ENCODE measurements at regions not wholly inside any gene's neighbourhood (a gene's known extent, or its start where the extent isn't known, plus 50 kb on each side); places are given as distances from the start of the nearest gene placed in this dataset.
"Not testable (repeated sequence)": the region's sequence is repeated elsewhere in the genome, so short reads cannot be mapped to it uniquely, and the experiment has no call there.

DNA sequence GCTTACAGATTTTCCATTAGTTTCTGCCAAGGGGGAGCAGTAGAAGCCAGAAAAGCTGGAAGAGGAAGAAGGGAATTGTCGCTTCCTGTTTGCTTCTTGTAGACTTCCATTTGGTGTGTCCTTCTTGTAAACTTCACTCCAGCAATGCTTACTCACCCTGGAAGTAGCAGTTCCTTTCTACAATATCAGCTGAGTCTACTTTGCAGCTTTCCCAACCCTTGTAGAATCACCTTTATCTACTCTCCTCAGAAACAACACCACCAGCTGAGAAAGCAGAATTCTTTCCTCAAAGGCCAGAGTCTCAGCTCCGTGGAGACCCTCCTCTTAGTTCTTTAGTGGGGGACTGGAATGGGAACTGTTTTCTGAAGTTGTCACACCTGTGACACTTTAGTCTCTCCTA lies 1136.7 kb upstream of the TMPRSS15 start:
- H3K36me3 ChIP-seq (ENCODE audit: insufficient read depth, low read length): no peaks in the 10 kb centered on the region
- no peaks in the 10 kb centered on the region for H3K79me2 ChIP-seq (ENCODE audit: insufficient read depth, low read length)
- H3K4me2 ChIP-seq (ENCODE audit: low read length): no peak overlapping the region
- FAIRE-seq (no peak), DNase-seq (ENCODE audit: low read depth) (no peak)
- no peaks in the 10 kb centered on the region for H3K4me1 ChIP-seq (ENCODE audit: insufficient read depth, low read length)
- Mint-ChIP-seq H3K4me3 (ENCODE audit: unreplicated experiment) (no peak overlapping the region), H3K4me1 (ENCODE audit: low read depth, unreplicated experiment) (peaks cover 30% of the 10 kb centered on the region), H3K27ac (ENCODE audit: unreplicated experiment) (no peak overlapping the region), H3K36me3 (ENCODE audit: low read depth, unreplicated experiment) (peaks cover 4% of the 10 kb centered on the region), H3K9me3 (ENCODE audit: unreplicated experiment) (peaks cover 10% of the 10 kb centered on the region), H3K27me3 (ENCODE audit: low read depth, unreplicated experiment) (no peaks in the 10 kb centered on the region)
- no peak overlapping the region for H2AFZ ChIP-seq (ENCODE audit: low read depth, low read length)
- no peaks in the 10 kb centered on the region for H4K20me1 ChIP-seq (ENCODE audit: insufficient read depth, low read length)
- H3K27ac ChIP-seq (ENCODE audit: low read depth, low read length): no peak overlapping the region
- H3K9ac ChIP-seq (ENCODE audit: low read length): no peak overlapping the region
- TF ChIP-seq EZH2 (IDR thresholded peaks at IDR 0.05; ENCODE audit: insufficient read depth, low read length): no peak
- TF ChIP-seq, protein P1, sequence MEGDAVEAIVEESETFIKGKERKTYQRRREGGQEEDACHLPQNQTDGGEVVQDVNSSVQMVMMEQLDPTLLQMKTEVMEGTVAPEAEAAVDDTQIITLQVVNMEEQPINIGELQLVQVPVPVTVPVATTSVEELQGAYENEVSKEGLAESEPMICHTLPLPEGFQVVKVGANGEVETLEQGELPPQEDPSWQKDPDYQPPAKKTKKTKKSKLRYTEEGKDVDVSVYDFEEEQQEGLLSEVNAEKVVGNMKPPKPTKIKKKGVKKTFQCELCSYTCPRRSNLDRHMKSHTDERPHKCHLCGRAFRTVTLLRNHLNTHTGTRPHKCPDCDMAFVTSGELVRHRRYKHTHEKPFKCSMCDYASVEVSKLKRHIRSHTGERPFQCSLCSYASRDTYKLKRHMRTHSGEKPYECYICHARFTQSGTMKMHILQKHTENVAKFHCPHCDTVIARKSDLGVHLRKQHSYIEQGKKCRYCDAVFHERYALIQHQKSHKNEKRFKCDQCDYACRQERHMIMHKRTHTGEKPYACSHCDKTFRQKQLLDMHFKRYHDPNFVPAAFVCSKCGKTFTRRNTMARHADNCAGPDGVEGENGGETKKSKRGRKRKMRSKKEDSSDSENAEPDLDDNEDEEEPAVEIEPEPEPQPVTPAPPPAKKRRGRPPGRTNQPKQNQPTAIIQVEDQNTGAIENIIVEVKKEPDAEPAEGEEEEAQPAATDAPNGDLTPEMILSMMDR (IDR thresholded peaks at IDR 0.05; ENCODE audit: insufficient read depth, low read depth, low read length): no peak
- H3K4me3 ChIP-seq (ENCODE audit: insufficient read depth, low read depth, low read length): no peak overlapping the region
- H3K9me3 ChIP-seq (ENCODE audit: insufficient read depth, low read depth, low read length): no peaks in the 10 kb centered on the region
- H3K27me3 ChIP-seq (ENCODE audit: insufficient read depth, low read length): no peaks in the 10 kb centered on the region

DNA sequence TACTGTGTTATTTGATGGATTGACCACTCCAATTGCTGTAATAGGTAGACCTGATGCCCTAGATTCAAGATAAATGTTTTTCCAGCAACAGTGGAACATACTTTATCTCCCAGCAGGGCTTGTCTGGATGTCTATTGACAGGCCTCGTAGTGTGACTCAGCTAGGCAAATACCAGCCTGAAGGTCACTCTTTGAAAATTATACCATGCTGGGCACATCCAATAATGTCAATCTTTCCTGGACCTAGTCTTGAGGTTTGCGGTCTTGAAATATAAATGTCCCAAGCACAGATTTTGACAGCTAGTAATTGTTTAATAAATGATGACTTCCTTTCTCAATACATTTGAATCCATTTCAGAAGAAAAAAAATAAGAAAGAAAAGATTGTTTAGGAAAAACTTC lies 1138.0 kb upstream of the TMPRSS15 start:
- Mint-ChIP-seq H3K4me1 (ENCODE audit: low read depth, unreplicated experiment) (peaks cover 30% of the 10 kb centered on the region), H3K4me3 (ENCODE audit: unreplicated experiment) (no peak overlapping the region), H3K36me3 (ENCODE audit: low read depth, unreplicated experiment) (peaks cover 4% of the 10 kb centered on the region), H3K27ac (ENCODE audit: unreplicated experiment) (peak overlapping the region; percentile 68), H3K9me3 (ENCODE audit: unreplicated experiment) (peaks cover 14% of the 10 kb centered on the region), H3K27me3 (ENCODE audit: low read depth, unreplicated experiment) (no peaks in the 10 kb centered on the region)
- Histone ChIP-seq H3K36me3 (ENCODE audit: insufficient read depth, low read length) (no peaks in the 10 kb centered on the region), H3K27ac (ENCODE audit: low read depth, low read length) (no peak overlapping the region), H3K4me2 (ENCODE audit: low read length) (no peak overlapping the region), H3K27me3 (ENCODE audit: insufficient read depth, low read length) (no peaks in the 10 kb centered on the region), H3K79me2 (ENCODE audit: insufficient read depth, low read length) (no peaks in the 10 kb centered on the region), H3K4me3 (ENCODE audit: insufficient read depth, low read depth, low read length) (no peak overlapping the region), H4K20me1 (ENCODE audit: insufficient read depth, low read length) (no peaks in the 10 kb centered on the region), H3K9ac (ENCODE audit: low read length) (no peak overlapping the region), H3K4me1 (ENCODE audit: insufficient read depth, low read length) (no peaks in the 10 kb centered on the region), H2AFZ (ENCODE audit: low read depth, low read length) (no peak overlapping the region), H3K9me3 (ENCODE audit: insufficient read depth, low read depth, low read length) (peaks cover 2% of the 10 kb centered on the region)
- FAIRE-seq: peak; percentile 54
- no peak for DNase-seq (ENCODE audit: low read depth)
- TF ChIP-seq, protein P1 (IDR thresholded peaks at IDR 0.05; ENCODE audit: insufficient read depth, low read depth, low read length): no peak
- no peak for TF ChIP-seq EZH2 (IDR thresholded peaks at IDR 0.05; ENCODE audit: insufficient read depth, low read length)

DNA sequence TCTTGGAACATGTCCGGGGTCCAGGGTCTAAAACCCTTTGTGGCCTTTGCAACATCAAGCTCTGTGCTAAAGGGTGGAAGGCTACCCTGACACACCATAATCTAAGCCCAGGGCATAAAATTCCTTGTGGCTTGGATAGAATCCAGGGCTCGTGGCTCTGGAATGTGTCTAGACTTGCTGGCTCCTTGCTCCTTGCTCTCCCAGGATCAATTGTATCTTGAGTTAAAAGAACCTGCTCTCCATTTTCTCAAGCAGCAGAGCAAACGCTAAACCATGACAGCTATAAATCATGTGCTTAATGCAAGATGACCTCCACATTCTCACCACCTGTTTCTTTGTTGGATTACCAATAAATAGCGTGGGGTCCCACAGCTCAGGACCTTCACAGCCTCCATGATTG lies 1140.9 kb upstream of the TMPRSS15 start:
- H3K27ac Mint-ChIP-seq (ENCODE audit: unreplicated experiment): peak overlapping the region; percentile 95

More for the DNA sequence above, 1140.9 kb upstream of the TMPRSS15 start:
- H3K9ac ChIP-seq (ENCODE audit: low read length); DNase-seq (ENCODE audit: low read depth); H3K9me3 ChIP-seq (ENCODE audit: insufficient read depth, low read depth, low read length); H3K4me2 ChIP-seq (ENCODE audit: low read length); H3K4me3 ChIP-seq (ENCODE audit: insufficient read depth, low read depth, low read length); H3K4me1 ChIP-seq (ENCODE audit: insufficient read depth, low read length); H3K79me2 ChIP-seq (ENCODE audit: insufficient read depth, low read length); H3K27me3 Mint-ChIP-seq (ENCODE audit: low read depth, unreplicated experiment); H4K20me1 ChIP-seq (ENCODE audit: insufficient read depth, low read length); H2AFZ ChIP-seq (ENCODE audit: low read depth, low read length); H3K4me3 Mint-ChIP-seq (ENCODE audit: unreplicated experiment); H3K27ac ChIP-seq (ENCODE audit: low read depth, low read length); H3K27me3 ChIP-seq (ENCODE audit: insufficient read depth, low read length); H3K36me3 ChIP-seq (ENCODE audit: insufficient read depth, low read length); FAIRE-seq; H3K36me3 Mint-ChIP-seq (ENCODE audit: low read depth, unreplicated experiment): not testable (repeated sequence)
- peaks cover 30% of the 10 kb centered on the region for H3K4me1 Mint-ChIP-seq (ENCODE audit: low read depth, unreplicated experiment)
- peaks cover 19% of the 10 kb centered on the region for H3K9me3 Mint-ChIP-seq (ENCODE audit: unreplicated experiment)

Measured in astrocyte (in vitro differentiated cells and primary cell).